ENCODE measurements at regions not wholly inside any gene's neighbourhood (a gene's known extent, or its start where the extent isn't known, plus 50 kb on each side); places are given as distances from the start of the nearest gene placed in this dataset.
"Not testable (repeated sequence)": the region's sequence is repeated elsewhere in the genome, so short reads cannot be mapped to it uniquely, and the experiment has no call there.

- no peaks in the 10 kb centered on the region for H3K27me3 ChIP-seq
- DNase-seq: no peak
- no peak for ATAC-seq (ENCODE audit: low FRiP score in 2 of 2)
- no peaks in the 10 kb centered on the region for H3K4me1 ChIP-seq
- H3K9me3 ChIP-seq: no peaks in the 10 kb centered on the region
- TF ChIP-seq CTCF (IDR thresholded peaks at IDR 0.05) (no peak), POLR2AphosphoS5 (IDR thresholded peaks at IDR 0.05) (no peak), POLR2A (IDR thresholded peaks at IDR 0.05) (no peak), EP300 (IDR thresholded peaks at IDR 0.05) (no peak)
- H3K36me3 ChIP-seq: no peaks in the 10 kb centered on the region
- WGBS, 2 donors: 94 to 96% methylated on average over 1 of the region's 1 CpG
- no peak overlapping the region for H3K27ac ChIP-seq
- no peak overlapping the region for H3K4me3 ChIP-seq
Measured at GRCh38 chr5:157942595-157942994, 83.7 kb upstream of the CLINT1 start.

- Histone ChIP-seq H3K36me3 (no peaks in the 10 kb centered on the region), H3K4me1 (no peaks in the 10 kb centered on the region), H3K27me3 (no peaks in the 10 kb centered on the region), H3K27ac (no peak overlapping the region), H3K4me3 (no peak overlapping the region), H3K9me3 (no peaks in the 10 kb centered on the region)
- no peak for ATAC-seq (ENCODE audit: low FRiP score in 2 of 2)
- TF ChIP-seq POLR2AphosphoS5 (IDR thresholded peaks at IDR 0.05) (no peak), EP300 (IDR thresholded peaks at IDR 0.05) (no peak), POLR2A (IDR thresholded peaks at IDR 0.05) (no peak), CTCF (IDR thresholded peaks at IDR 0.05) (no peak)
- no peak for DNase-seq
- 84 to 89% methylated on average over 3 of the region's 3 CpGs for WGBS, 2 donors
Measured at GRCh38 chr5:157941616-157942015, 82.7 kb upstream of the CLINT1 start.

- 95 to 96% methylated on average over 6 of the region's 6 CpGs for WGBS, 2 donors
- not testable (repeated sequence) for H3K4me1 ChIP-seq; H3K9me3 ChIP-seq; H3K27ac ChIP-seq; H3K36me3 ChIP-seq; DNase-seq; H3K4me3 ChIP-seq; ATAC-seq (ENCODE audit: low FRiP score in 2 of 2); H3K27me3 ChIP-seq
Measured at GRCh38 chr5:157938101-157938500, 79.2 kb upstream of the CLINT1 start.

GRCh38 chr5:157936776-157937501, 78.0 kb upstream of the CLINT1 start:
- H3K9me3 ChIP-seq; H3K27me3 ChIP-seq; H3K4me3 ChIP-seq; H3K27ac ChIP-seq; H3K36me3 ChIP-seq; H3K4me1 ChIP-seq; DNase-seq; ATAC-seq (ENCODE audit: low FRiP score in 2 of 2): not testable (repeated sequence)
- 94% methylated on average over 3 of the region's 3 CpGs for WGBS, 2 donors

GRCh38 chr5:157934600-157934999, 75.7 kb upstream of the CLINT1 start:
- WGBS, 2 donors: 92 to 98% methylated on average over 3 of the region's 3 CpGs
- no peak for DNase-seq
- no peak overlapping the region for H3K4me3 ChIP-seq
- ATAC-seq (ENCODE audit: low FRiP score in 2 of 2): no peak
- no peaks in the 10 kb centered on the region for H3K27me3 ChIP-seq
- H3K36me3 ChIP-seq: no peaks in the 10 kb centered on the region
- H3K27ac ChIP-seq: no peak overlapping the region
- no peak for TF ChIP-seq POLR2A (IDR thresholded peaks at IDR 0.05)
- H3K4me1 ChIP-seq: peaks cover 0 to 7% (median 0%) of the 10 kb centered on the region in 4 donors
- H3K9me3 ChIP-seq: peaks cover 0 to 7% (median 6%) of the 10 kb centered on the region in 4 donors

- H3K9me3 ChIP-seq: peaks cover 0 to 7% (median 6%) of the 10 kb centered on the region in 4 donors
- no peak for TF ChIP-seq EP300 (IDR thresholded peaks at IDR 0.05)
- TF ChIP-seq POLR2AphosphoS5 (IDR thresholded peaks at IDR 0.05): no peak
- no peak for TF ChIP-seq POLR2A (IDR thresholded peaks at IDR 0.05)
- no peak for TF ChIP-seq CTCF (IDR thresholded peaks at IDR 0.05)
- no peaks in the 10 kb centered on the region for H3K27me3 ChIP-seq
- DNase-seq (no peak), ATAC-seq (ENCODE audit: low FRiP score in 2 of 2) (no peak)
- H3K4me1 ChIP-seq: peaks cover 0 to 7% (median 0%) of the 10 kb centered on the region in 4 donors
- no peak overlapping the region for H3K27ac ChIP-seq
- H3K4me3 ChIP-seq: no peak overlapping the region
- no peaks in the 10 kb centered on the region for H3K36me3 ChIP-seq
- WGBS, 2 donors: 82 to 94% methylated on average over 5 of the region's 5 CpGs
Measured at GRCh38 chr5:157933005-157933404, 74.1 kb upstream of the CLINT1 start.
